Neural crest cell (in vitro differentiated cells): ENCODE measurements at regions not wholly inside any gene's neighbourhood (a gene's known extent, or its start where the extent isn't known, plus 50 kb on each side); places are given as distances from the start of the nearest gene placed in this dataset.

Experiments used
- DNase-seq: peaks from one replicate; pipeline ENCODE4 v3.0.0; 2021; ENCODE audit warnings: low read depth, mixed read lengths, low spot score
- H3K27ac Mint-ChIP-seq: one replicate; pipeline ENCODE4 v1.8.0; 2021; ENCODE audit warnings: mild to moderate bottlenecking, mixed read lengths; ENCODE audit not compliant: unreplicated experiment
- H3K27me3 Mint-ChIP-seq: 2 replicates; pipeline ENCODE4 v1.8.0; 2021; ENCODE audit warnings: low read depth, mild to moderate bottlenecking, mixed read lengths
- H3K36me3 Mint-ChIP-seq: 2 replicates; pipeline ENCODE4 v1.8.0; 2021; ENCODE audit warnings: low read depth, mild to moderate bottlenecking, mixed read lengths
- H3K4me1 Mint-ChIP-seq: 2 replicates; pipeline ENCODE4 v1.8.0; 2021; ENCODE audit warnings: mixed read lengths
- H3K4me3 Mint-ChIP-seq: one replicate; pipeline ENCODE4 v1.8.0; 2021; ENCODE audit warnings: mild to moderate bottlenecking, mixed read lengths
- H3K9me3 Mint-ChIP-seq: 2 replicates; pipeline ENCODE4 v1.8.0; 2021; ENCODE audit warnings: mixed read lengths
- TF ChIP-seq, protein P1 (sequence below): fragments of 200-600 bp; sonication (generic); conservative IDR thresholded peaks from 2 replicates; pipeline ENCODE4 v1.5.0; 2021; ENCODE audit warnings: antibody characterized with exemption, mild to moderate bottlenecking

DNA sequence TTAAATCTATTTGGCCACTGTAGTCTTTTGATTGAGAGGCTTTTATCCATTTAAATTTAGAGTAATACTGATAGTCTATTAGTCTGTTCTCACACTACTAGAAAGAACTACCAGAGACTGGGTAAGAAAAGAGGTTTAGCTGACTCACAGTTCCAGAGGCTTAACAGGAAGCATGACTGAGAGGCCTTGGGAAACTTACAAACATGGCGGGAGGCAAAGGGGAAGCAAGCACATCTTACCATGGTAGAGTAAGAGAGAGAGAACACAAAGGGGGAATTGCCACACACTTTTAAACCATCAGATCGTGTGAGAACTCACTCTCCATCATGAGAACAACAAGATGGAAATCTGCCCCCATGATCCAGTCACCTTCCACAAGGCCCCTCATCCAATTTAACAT lies 410.9 kb downstream of the PDGFC start:
- DNase-seq, result no peak
- TF ChIP-seq, protein P1, sequence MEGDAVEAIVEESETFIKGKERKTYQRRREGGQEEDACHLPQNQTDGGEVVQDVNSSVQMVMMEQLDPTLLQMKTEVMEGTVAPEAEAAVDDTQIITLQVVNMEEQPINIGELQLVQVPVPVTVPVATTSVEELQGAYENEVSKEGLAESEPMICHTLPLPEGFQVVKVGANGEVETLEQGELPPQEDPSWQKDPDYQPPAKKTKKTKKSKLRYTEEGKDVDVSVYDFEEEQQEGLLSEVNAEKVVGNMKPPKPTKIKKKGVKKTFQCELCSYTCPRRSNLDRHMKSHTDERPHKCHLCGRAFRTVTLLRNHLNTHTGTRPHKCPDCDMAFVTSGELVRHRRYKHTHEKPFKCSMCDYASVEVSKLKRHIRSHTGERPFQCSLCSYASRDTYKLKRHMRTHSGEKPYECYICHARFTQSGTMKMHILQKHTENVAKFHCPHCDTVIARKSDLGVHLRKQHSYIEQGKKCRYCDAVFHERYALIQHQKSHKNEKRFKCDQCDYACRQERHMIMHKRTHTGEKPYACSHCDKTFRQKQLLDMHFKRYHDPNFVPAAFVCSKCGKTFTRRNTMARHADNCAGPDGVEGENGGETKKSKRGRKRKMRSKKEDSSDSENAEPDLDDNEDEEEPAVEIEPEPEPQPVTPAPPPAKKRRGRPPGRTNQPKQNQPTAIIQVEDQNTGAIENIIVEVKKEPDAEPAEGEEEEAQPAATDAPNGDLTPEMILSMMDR, result no peak
- H3K27ac Mint-ChIP-seq, result no peak overlapping the region
- no peaks in the 10 kb centered on the region for H3K36me3 Mint-ChIP-seq
- peaks cover 5% of the 10 kb centered on the region for H3K4me1 Mint-ChIP-seq
- no peak overlapping the region for H3K4me3 Mint-ChIP-seq
- no peaks in the 10 kb centered on the region for H3K27me3 Mint-ChIP-seq
- H3K9me3 Mint-ChIP-seq, result peaks cover 5% of the 10 kb centered on the region

GRCh38 chr4:156559346-156559745 lies 412.3 kb downstream of the PDGFC start:
- Mint-ChIP-seq H3K9me3 (peaks cover 5% of the 10 kb centered on the region), H3K36me3 (no peaks in the 10 kb centered on the region), H3K4me1 (peaks cover 5% of the 10 kb centered on the region), H3K27ac (no peak overlapping the region), H3K4me3 (no peak overlapping the region), H3K27me3 (no peaks in the 10 kb centered on the region)
- TF ChIP-seq, protein P1, result no peak
- no peak for DNase-seq

DNA sequence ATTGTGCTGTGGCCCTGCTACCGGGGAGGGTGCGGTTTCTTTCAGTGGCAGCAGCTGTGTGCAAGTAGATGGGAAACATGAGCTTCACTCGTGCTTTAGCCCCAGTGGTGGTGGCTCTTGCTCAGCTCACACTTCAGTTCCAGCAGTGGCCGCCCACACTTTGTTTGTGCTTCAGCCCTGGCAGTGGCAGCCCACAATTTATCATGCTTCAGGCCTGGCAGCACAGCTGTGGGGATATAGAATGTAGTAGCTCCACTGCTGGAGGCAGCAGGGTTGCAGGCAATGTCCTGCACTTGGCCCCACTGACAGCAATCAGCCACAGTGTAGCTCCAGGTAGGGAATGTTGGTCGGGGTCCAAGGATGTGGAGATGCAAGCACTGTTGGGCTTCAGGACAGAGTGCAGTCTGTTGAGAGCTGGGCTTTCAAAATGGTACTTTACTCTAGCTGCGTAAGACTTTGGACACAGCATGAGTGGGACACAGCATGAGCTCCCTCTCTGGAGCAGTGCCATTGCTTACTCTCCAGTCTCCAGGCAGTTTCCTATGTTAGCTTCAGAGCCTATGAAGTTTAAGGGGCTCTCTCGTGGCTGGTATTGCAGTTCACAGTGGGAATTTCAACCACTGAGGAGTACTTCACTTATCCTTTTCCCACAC lies 413.1 kb downstream of the PDGFC start:
- no peaks in the 10 kb centered on the region for H3K27me3 Mint-ChIP-seq
- H3K9me3 Mint-ChIP-seq, result peaks cover 9% of the 10 kb centered on the region
- DNase-seq, result no peak
- H3K4me3 Mint-ChIP-seq, result no peak overlapping the region
- TF ChIP-seq, protein P1, result no peak
- peaks cover under 1% of the 10 kb centered on the region for H3K4me1 Mint-ChIP-seq
- no peak overlapping the region for H3K27ac Mint-ChIP-seq
- no peaks in the 10 kb centered on the region for H3K36me3 Mint-ChIP-seq

GRCh38 chr4:156557920-156558319 lies 413.7 kb downstream of the PDGFC start:
- peaks cover 9% of the 10 kb centered on the region for H3K9me3 Mint-ChIP-seq
- no peak for DNase-seq

GRCh38 chr4:156556336-156556735 lies 415.3 kb downstream of the PDGFC start:
- no peak for DNase-seq
- H3K27ac Mint-ChIP-seq, result no peak overlapping the region
- no peaks in the 10 kb centered on the region for H3K4me1 Mint-ChIP-seq
- peaks cover 13% of the 10 kb centered on the region for H3K9me3 Mint-ChIP-seq
- H3K4me3 Mint-ChIP-seq, result no peak overlapping the region
- no peaks in the 10 kb centered on the region for H3K27me3 Mint-ChIP-seq
- TF ChIP-seq, protein P1, result no peak
- H3K36me3 Mint-ChIP-seq, result no peaks in the 10 kb centered on the region

More at GRCh38 chr4:156557920-156558319, 413.7 kb downstream of the PDGFC start:
- TF ChIP-seq, protein P1, result no peak
- Mint-ChIP-seq H3K27me3 (no peaks in the 10 kb centered on the region), H3K36me3 (no peaks in the 10 kb centered on the region), H3K4me1 (no peaks in the 10 kb centered on the region), H3K27ac (no peak overlapping the region), H3K4me3 (no peak overlapping the region)
